Spleen (tissue), 7 donors: ENCODE measurements at regions not wholly inside any gene's neighbourhood (a gene's known extent, or its start where the extent isn't known, plus 50 kb on each side); places are given as distances from the start of the nearest gene placed in this dataset.

Source experiments
- CTCF ChIP-seq, 11 experiments: fragments of 200-600 bp in 7 of 11; fragments of 450-650 bp in 4 of 11; sonication (generic) in 4 of 11; IDR thresholded peaks in 8 of 11; conservative IDR thresholded peaks in 3 of 11; 1 replicate in 7 of 11; 2 replicates in 4 of 11; pipeline versions ENCODE4 v1.4.0 to v1.8.0; 2016 to 2021; ENCODE audit warnings: antibody characterized with exemption in 11 of 11, inconsistent platforms in 4 of 11, mild to moderate bottlenecking in 1 of 11
- POLR2A ChIP-seq, 3 donors: fragments of 450-650 bp; IDR thresholded peaks; one replicate each; pipeline ENCODE4 v1.5.1; 2017; ENCODE audit warnings: antibody characterized with exemption in 3 of 3, mild to moderate bottlenecking in 1 of 3
- donor health status: DM: no; HTN: no; CAD: no; lungs with moderate emphysema.
- donor health status: DM: no; HTN: no; CAD: no.
- donor health status: DM: no; HTN: no; CAD: no.

GRCh38 chr5:4703931-4704458 is 436.1 kb upstream of the ADAMTS16 start:
- no peak for TF ChIP-seq CTCF (IDR thresholded peaks at IDR 0.05 in 8 of 11, conservative IDR thresholded peaks at IDR 0.05 in 3 of 11)
- TF ChIP-seq POLR2A (IDR thresholded peaks at IDR 0.05), result no peak
